ENCODE measurements at regions not wholly inside any gene's neighbourhood (a gene's known extent, or its start where the extent isn't known, plus 50 kb on each side); places are given as distances from the start of the nearest gene placed in this dataset.

DNA sequence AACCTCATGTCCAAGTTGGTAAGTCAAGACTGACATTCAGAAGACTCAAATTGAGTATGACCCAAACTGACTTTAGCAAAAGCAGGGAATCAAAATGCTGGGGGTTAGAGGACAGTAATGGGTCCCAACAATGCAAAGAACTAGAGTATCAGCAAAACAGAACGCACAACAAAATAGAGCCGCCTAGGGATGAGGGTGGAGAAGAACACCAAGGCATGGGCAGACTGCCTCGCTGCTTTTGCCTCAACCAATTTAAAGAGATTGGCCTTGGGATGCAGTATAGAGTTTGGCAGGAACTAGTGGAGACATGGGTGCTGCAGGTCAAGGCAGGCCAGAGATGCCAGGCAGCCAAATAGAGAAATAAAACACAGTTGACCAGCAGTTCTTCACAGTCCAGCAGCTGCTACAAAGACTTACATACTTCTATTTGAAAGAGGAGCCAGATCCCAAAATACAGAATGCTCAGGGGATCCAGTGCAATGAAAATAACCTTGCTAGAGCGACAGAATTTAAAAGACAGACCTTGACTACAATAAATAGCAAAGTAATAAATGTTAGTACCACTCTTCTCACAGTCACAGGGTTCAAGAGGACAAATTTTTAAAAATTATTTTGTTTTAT lies 83.9 kb upstream of the NIPBL start:
- TF ChIP-seq, protein P1, sequence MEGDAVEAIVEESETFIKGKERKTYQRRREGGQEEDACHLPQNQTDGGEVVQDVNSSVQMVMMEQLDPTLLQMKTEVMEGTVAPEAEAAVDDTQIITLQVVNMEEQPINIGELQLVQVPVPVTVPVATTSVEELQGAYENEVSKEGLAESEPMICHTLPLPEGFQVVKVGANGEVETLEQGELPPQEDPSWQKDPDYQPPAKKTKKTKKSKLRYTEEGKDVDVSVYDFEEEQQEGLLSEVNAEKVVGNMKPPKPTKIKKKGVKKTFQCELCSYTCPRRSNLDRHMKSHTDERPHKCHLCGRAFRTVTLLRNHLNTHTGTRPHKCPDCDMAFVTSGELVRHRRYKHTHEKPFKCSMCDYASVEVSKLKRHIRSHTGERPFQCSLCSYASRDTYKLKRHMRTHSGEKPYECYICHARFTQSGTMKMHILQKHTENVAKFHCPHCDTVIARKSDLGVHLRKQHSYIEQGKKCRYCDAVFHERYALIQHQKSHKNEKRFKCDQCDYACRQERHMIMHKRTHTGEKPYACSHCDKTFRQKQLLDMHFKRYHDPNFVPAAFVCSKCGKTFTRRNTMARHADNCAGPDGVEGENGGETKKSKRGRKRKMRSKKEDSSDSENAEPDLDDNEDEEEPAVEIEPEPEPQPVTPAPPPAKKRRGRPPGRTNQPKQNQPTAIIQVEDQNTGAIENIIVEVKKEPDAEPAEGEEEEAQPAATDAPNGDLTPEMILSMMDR (IDR thresholded peaks at IDR 0.05): no peak
- TF ChIP-seq POLR2A (IDR thresholded peaks at IDR 0.05): no peak
- TF ChIP-seq EP300 (IDR thresholded peaks at IDR 0.05): no peak

Data from upper lobe of left lung (tissue), 4 donors.